NT2/D1 (cell line): ENCODE measurements at regions not wholly inside any gene's neighbourhood (a gene's known extent, or its start where the extent isn't known, plus 50 kb on each side); places are given as distances from the start of the nearest gene placed in this dataset.

ENCODE experiments used
- YY1 ChIP-seq: IDR thresholded peaks from 2 replicates; pipeline ENCODE4 v1.6.1; 2011; ENCODE audit not compliant: insufficient read length, insufficient read depth
- ZNF274 ChIP-seq: IDR thresholded peaks from 2 replicates; pipeline ENCODE4 v1.6.1; 2011; ENCODE audit warnings: mild to moderate bottlenecking, low read depth, low read length

- no peak for TF ChIP-seq ZNF274
- no peak for TF ChIP-seq YY1
Observed at GRCh38 chr10:62741996-62742395, 62.5 kb upstream of the ADO start.
